GM23338 (cell line): ENCODE measurements at regions not wholly inside any gene's neighbourhood (a gene's known extent, or its start where the extent isn't known, plus 50 kb on each side); places are given as distances from the start of the nearest gene placed in this dataset.
A peak's percentile ranks its signal among the peaks of the same experiment; 100 is the strongest.

Experiments used
- ATAC-seq: fragments of 200-7000 bp; cut with Tn5 transposase; 3 replicates; pipeline ENCODE4 v1.9.1; 2020
- DNase-seq: peaks from one replicate; pipeline ENCODE4 v3.0.0-alpha.2; 2015; ENCODE audit warnings: low spot score
- H2AFZ ChIP-seq: fragments of 200-600 bp; sonication (generic); 2 replicates; pipeline ENCODE4 v1.8.0; 2016; ENCODE audit warnings: antibody characterized with exemption, mild to moderate bottlenecking, moderate library complexity
- H3F3A ChIP-seq: fragments of 200-600 bp; sonication (generic); replicated peaks from 2 replicates; pipeline ENCODE4 v1.8.0; 2017; ENCODE audit warnings: antibody characterized with exemption, mixed run types, low read depth
- H3K27ac ChIP-seq: fragments of 200-600 bp; sonication (generic); 2 replicates; pipeline ENCODE4 v1.6.1; 2016; ENCODE audit warnings: low read depth
- H3K27me3 ChIP-seq: fragments of 200-600 bp; sonication (generic); 2 replicates; pipeline ENCODE4 v1.8.0; 2016; ENCODE audit warnings: mild to moderate bottlenecking, mixed run types, moderate library complexity; ENCODE audit not compliant: insufficient read depth
- H3K36me3 ChIP-seq: fragments of 200-600 bp; sonication (generic); 2 replicates; pipeline ENCODE4 v1.8.0; 2016; ENCODE audit warnings: mild to moderate bottlenecking; ENCODE audit not compliant: insufficient read depth
- H3K4me1 ChIP-seq: fragments of 200-600 bp; sonication (generic); 2 replicates; pipeline ENCODE4 v1.8.0; 2016; ENCODE audit warnings: mild to moderate bottlenecking, moderate library complexity; ENCODE audit not compliant: insufficient read depth
- H3K4me2 ChIP-seq: fragments of 200-600 bp; sonication (generic); 2 replicates; pipeline ENCODE4 v1.7.1; 2017; ENCODE audit warnings: mixed run types
- H3K4me3 ChIP-seq: fragments of 200-600 bp; sonication (generic); 2 replicates; pipeline ENCODE4 v1.6.1; 2016; ENCODE audit warnings: mixed run types
- H3K79me2 ChIP-seq: fragments of 200-600 bp; sonication (generic); replicated peaks from 2 replicates; pipeline ENCODE4 v1.8.0; 2017; ENCODE audit warnings: mild to moderate bottlenecking; ENCODE audit not compliant: insufficient read depth
- H3K9me2 ChIP-seq: fragments of 200-600 bp; sonication (generic); 2 replicates; pipeline ENCODE4 v1.8.0; 2017; ENCODE audit not compliant: insufficient read depth
- H4K20me1 ChIP-seq: fragments of 200-600 bp; sonication (generic); replicated peaks from 2 replicates; pipeline ENCODE4 v1.8.0; 2017; ENCODE audit warnings: mild to moderate bottlenecking; ENCODE audit not compliant: insufficient read depth
- H3K27ac Mint-ChIP-seq: 2 replicates; pipeline ENCODE4 v1.8.0; 2020; ENCODE audit warnings: inconsistent platforms, mild to moderate bottlenecking, moderate library complexity, mixed read lengths
- H3K27me3 Mint-ChIP-seq: 3 replicates; pipeline ENCODE4 v1.8.0; 2022; ENCODE audit warnings: low read depth, mild to moderate bottlenecking, moderate library complexity, mixed read lengths, inconsistent platforms; ENCODE audit not compliant: insufficient read depth, poor library complexity
- H3K36me3 Mint-ChIP-seq: 3 replicates; pipeline ENCODE4 v1.8.0; 2021; ENCODE audit warnings: low read depth, mild to moderate bottlenecking, inconsistent platforms, moderate library complexity, mixed read lengths
- H3K4me1 Mint-ChIP-seq: 3 replicates; pipeline ENCODE4 v1.8.0; 2020; ENCODE audit warnings: mild to moderate bottlenecking, inconsistent platforms, mixed read lengths
- H3K4me3 Mint-ChIP-seq: 3 replicates; pipeline ENCODE4 v1.8.0; 2021; ENCODE audit warnings: moderate library complexity, mild to moderate bottlenecking, inconsistent platforms, mixed read lengths
- H3K9me3 Mint-ChIP-seq: 3 replicates; pipeline ENCODE4 v1.8.0; 2020; ENCODE audit warnings: moderate library complexity, mild to moderate bottlenecking, inconsistent platforms, mixed read lengths
- EZH2 ChIP-seq: fragments of 200-600 bp; sonication (generic); IDR thresholded peaks from one replicate; pipeline ENCODE4 v1.8.0; 2017; ENCODE audit warnings: antibody characterized with exemption, mild to moderate bottlenecking, low read depth; ENCODE audit not compliant: unreplicated experiment
- EZH2phosphoT487 ChIP-seq: fragments of 200-600 bp; sonication (generic); IDR thresholded peaks from one replicate; pipeline ENCODE4 v1.8.1; 2018; ENCODE audit warnings: antibody characterized with exemption; ENCODE audit not compliant: unreplicated experiment
- JUNB ChIP-seq: IDR thresholded peaks from one replicate; pipeline ENCODE4 v1.6.1; 2016; ENCODE audit warnings: antibody characterized with exemption; ENCODE audit not compliant: unreplicated experiment
- STAT1 ChIP-seq: IDR thresholded peaks from one replicate; pipeline ENCODE4 v1.6.1; 2016; ENCODE audit warnings: antibody characterized with exemption; ENCODE audit not compliant: unreplicated experiment
- ZNF114 ChIP-seq: fragments of 250-450 bp; sonication (Bioruptor Pico); IDR thresholded peaks from 2 replicates; pipeline ENCODE4 v1.5.0; 2020; ENCODE audit warnings: mild to moderate bottlenecking, moderate library complexity
- ZNF331 ChIP-seq: fragments of 250-450 bp; sonication (Bioruptor Pico); IDR thresholded peaks from 2 replicates; pipeline ENCODE4 v1.5.0; 2020; ENCODE audit warnings: low read depth, mild to moderate bottlenecking, moderate library complexity
- TF ChIP-seq, protein P1 (sequence below), 2 experiments: fragments of 200-600 bp in 1 of 2; sonication (generic) in 1 of 2; conservative IDR thresholded peaks; 2 replicates each; pipeline versions ENCODE4 v1.5.1 to v1.6.1; 2016 to 2017; ENCODE audit warnings: antibody characterized with exemption in 2 of 2, low read depth in 2 of 2, mild to moderate bottlenecking in 2 of 2, moderate library complexity in 1 of 2
- TF ChIP-seq, protein P2 (sequence below): fragments of 250-450 bp; sonication (Bioruptor Pico); IDR thresholded peaks from 2 replicates; pipeline ENCODE4 v1.5.0; 2020; ENCODE audit warnings: mild to moderate bottlenecking, moderate library complexity

DNA sequence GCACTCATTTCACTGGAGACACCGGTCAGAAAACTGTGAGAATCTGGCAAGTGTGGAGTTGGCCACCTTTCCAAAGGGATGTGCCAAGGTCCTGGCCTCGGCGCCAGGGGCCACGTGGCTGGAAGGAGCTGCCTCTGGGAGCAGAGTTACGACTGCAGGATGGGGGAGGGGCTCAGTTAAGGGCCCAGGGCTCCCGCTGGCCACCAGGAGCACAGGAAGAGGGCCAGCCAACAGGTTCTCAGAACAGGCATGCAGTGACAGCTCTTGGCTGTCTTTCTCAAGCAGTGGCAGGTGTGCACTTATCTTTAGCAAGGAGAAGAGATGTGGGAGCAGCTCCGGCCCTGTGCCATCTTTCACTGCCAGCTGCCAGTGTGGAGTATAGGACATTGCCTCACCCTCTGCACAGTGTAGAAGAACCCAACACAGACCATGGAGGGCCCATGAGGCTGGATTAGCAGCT, 115.9 kb upstream of the RBPJ start:
- H3K27me3 ChIP-seq, result no peaks in the 10 kb centered on the region
- Mint-ChIP-seq H3K36me3 (no peaks in the 10 kb centered on the region), H3K4me3 (no peak overlapping the region), H3K9me3 (no peaks in the 10 kb centered on the region; the same call in 2 of the 3 replicates), H3K4me1 (peaks cover 14% of the 10 kb centered on the region; the same call in 2 of the 3 replicates), H3K27me3 (peaks cover 4% of the 10 kb centered on the region), H3K27ac (no peak overlapping the region)
- no peak overlapping the region for H3K4me2 ChIP-seq
- no peak overlapping the region for H3K4me3 ChIP-seq
- H3K36me3 ChIP-seq, result no peaks in the 10 kb centered on the region
- H3K4me1 ChIP-seq, result peaks cover 14% of the 10 kb centered on the region
- ATAC-seq (peak; percentile 63), DNase-seq (peak; percentile 41)
- no peaks in the 10 kb centered on the region for H3F3A ChIP-seq
- H4K20me1 ChIP-seq, result no peaks in the 10 kb centered on the region
- H3K9me2 ChIP-seq, result no peaks in the 10 kb centered on the region
- no peak overlapping the region for H3K27ac ChIP-seq
- no peaks in the 10 kb centered on the region for H3K79me2 ChIP-seq
- peak overlapping the region; percentile 69; the same call in 1 of the 2 replicates for H2AFZ ChIP-seq
- no peak for TF ChIP-seq EZH2phosphoT487
- TF ChIP-seq, protein P1, sequence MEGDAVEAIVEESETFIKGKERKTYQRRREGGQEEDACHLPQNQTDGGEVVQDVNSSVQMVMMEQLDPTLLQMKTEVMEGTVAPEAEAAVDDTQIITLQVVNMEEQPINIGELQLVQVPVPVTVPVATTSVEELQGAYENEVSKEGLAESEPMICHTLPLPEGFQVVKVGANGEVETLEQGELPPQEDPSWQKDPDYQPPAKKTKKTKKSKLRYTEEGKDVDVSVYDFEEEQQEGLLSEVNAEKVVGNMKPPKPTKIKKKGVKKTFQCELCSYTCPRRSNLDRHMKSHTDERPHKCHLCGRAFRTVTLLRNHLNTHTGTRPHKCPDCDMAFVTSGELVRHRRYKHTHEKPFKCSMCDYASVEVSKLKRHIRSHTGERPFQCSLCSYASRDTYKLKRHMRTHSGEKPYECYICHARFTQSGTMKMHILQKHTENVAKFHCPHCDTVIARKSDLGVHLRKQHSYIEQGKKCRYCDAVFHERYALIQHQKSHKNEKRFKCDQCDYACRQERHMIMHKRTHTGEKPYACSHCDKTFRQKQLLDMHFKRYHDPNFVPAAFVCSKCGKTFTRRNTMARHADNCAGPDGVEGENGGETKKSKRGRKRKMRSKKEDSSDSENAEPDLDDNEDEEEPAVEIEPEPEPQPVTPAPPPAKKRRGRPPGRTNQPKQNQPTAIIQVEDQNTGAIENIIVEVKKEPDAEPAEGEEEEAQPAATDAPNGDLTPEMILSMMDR (conservative IDR thresholded peaks at IDR 0.05; ENCODE audit: low read depth in 2 of 2), result no peak
- TF ChIP-seq, protein P2, sequence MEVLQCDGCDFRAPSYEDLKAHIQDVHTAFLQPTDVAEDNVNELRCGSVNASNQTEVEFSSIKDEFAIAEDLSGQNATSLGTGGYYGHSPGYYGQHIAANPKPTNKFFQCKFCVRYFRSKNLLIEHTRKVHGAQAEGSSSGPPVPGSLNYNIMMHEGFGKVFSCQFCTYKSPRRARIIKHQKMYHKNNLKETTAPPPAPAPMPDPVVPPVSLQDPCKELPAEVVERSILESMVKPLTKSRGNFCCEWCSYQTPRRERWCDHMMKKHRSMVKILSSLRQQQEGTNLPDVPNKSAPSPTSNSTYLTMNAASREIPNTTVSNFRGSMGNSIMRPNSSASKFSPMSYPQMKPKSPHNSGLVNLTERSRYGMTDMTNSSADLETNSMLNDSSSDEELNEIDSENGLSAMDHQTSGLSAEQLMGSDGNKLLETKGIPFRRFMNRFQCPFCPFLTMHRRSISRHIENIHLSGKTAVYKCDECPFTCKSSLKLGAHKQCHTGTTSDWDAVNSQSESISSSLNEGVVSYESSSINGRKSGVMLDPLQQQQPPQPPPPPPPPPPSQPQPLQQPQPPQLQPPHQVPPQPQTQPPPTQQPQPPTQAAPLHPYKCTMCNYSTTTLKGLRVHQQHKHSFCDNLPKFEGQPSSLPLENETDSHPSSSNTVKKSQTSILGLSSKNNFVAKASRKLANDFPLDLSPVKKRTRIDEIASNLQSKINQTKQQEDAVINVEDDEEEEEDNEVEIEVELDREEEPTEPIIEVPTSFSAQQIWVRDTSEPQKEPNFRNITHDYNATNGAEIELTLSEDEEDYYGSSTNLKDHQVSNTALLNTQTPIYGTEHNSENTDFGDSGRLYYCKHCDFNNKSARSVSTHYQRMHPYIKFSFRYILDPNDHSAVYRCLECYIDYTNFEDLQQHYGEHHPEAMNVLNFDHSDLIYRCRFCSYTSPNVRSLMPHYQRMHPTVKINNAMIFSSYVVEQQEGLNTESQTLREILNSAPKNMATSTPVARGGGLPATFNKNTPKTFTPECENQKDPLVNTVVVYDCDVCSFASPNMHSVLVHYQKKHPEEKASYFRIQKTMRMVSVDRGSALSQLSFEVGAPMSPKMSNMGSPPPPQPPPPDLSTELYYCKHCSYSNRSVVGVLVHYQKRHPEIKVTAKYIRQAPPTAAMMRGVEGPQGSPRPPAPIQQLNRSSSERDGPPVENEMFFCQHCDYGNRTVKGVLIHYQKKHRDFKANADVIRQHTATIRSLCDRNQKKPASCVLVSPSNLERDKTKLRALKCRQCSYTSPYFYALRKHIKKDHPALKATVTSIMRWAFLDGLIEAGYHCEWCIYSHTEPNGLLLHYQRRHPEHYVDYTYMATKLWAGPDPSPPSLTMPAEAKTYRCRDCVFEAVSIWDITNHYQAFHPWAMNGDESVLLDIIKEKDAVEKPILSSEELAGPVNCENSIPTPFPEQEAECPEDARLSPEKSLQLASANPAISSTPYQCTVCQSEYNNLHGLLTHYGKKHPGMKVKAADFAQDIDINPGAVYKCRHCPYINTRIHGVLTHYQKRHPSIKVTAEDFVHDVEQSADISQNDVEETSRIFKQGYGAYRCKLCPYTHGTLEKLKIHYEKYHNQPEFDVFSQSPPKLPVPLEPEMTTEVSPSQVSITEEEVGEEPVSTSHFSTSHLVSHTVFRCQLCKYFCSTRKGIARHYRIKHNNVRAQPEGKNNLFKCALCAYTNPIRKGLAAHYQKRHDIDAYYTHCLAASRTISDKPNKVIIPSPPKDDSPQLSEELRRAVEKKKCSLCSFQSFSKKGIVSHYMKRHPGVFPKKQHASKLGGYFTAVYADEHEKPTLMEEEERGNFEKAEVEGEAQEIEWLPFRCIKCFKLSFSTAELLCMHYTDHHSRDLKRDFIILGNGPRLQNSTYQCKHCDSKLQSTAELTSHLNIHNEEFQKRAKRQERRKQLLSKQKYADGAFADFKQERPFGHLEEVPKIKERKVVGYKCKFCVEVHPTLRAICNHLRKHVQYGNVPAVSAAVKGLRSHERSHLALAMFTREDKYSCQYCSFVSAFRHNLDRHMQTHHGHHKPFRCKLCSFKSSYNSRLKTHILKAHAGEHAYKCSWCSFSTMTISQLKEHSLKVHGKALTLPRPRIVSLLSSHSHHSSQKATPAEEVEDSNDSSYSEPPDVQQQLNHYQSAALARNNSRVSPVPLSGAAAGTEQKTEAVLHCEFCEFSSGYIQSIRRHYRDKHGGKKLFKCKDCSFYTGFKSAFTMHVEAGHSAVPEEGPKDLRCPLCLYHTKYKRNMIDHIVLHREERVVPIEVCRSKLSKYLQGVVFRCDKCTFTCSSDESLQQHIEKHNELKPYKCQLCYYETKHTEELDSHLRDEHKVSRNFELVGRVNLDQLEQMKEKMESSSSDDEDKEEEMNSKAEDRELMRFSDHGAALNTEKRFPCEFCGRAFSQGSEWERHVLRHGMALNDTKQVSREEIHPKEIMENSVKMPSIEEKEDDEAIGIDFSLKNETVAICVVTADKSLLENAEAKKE, result no peak
- TF ChIP-seq JUNB, result no peak

DNA sequence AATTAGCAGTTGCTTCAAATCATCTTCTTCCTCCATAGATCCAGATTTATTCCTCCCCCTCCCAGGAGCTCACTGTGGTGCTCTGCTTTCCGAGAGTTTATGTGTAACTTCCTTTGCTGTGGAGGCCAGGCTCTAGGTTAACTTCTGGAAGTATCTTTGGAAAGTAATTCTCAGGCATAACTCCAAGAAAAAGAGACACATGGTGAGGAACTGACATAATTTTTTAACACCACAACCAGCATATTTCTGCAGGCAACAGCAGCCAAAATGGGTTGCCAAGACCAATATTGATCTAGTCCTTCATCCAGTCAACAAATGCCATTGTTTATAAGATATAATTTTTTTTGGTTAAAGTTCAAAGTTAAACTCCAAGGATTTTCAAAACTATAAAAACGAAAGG, 114.5 kb upstream of the RBPJ start:
- H3K27ac ChIP-seq, result no peak overlapping the region
- H2AFZ ChIP-seq, result no peak overlapping the region
- H3F3A ChIP-seq, result no peaks in the 10 kb centered on the region
- ATAC-seq (no peak), DNase-seq (no peak)
- TF ChIP-seq ZNF114 (CRISPR knock-in tag) (no peak), JUNB (no peak), ZNF331 (no peak), EZH2 (no peak), STAT1 (no peak)
- TF ChIP-seq, protein P1 (conservative IDR thresholded peaks at IDR 0.05; ENCODE audit: low read depth in 2 of 2), result no peak
- no peaks in the 10 kb centered on the region for H4K20me1 ChIP-seq
- no peak overlapping the region for H3K4me3 ChIP-seq
- Mint-ChIP-seq H3K4me3 (no peak overlapping the region), H3K27ac (no peak overlapping the region), H3K9me3 (no peaks in the 10 kb centered on the region; the same call in 2 of the 3 replicates), H3K27me3 (peaks cover 4% of the 10 kb centered on the region), H3K4me1 (peaks cover 14% of the 10 kb centered on the region; the same call in 2 of the 3 replicates), H3K36me3 (no peaks in the 10 kb centered on the region)
- H3K4me1 ChIP-seq, result peaks cover 14% of the 10 kb centered on the region
- H3K27me3 ChIP-seq, result no peaks in the 10 kb centered on the region
- H3K36me3 ChIP-seq, result no peaks in the 10 kb centered on the region
- no peaks in the 10 kb centered on the region for H3K79me2 ChIP-seq
- H3K9me2 ChIP-seq, result no peaks in the 10 kb centered on the region
- H3K4me2 ChIP-seq, result no peak overlapping the region
